ENCODE measurements at regions not wholly inside any gene's neighbourhood (a gene's known extent, or its start where the extent isn't known, plus 50 kb on each side); places are given as distances from the start of the nearest gene placed in this dataset.

DNA sequence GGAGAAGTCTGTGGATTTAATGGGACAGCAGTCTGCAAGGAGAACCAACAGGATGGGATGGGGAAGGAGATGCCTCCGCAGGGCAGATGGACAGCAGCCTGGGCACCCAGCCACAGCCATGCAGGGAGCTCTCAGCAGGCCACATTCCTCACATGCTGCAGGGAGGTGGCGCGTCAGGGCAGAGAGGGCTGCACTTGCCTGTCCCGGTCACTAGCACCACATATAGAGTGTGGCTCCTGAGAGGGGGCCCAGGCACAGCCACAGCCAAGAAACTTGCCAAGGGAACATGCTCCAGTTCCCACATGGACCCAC is 86.8 kb upstream of the ZMIZ1 start:
- no peak for DNase-seq (ENCODE audit: low read depth)

DNA sequence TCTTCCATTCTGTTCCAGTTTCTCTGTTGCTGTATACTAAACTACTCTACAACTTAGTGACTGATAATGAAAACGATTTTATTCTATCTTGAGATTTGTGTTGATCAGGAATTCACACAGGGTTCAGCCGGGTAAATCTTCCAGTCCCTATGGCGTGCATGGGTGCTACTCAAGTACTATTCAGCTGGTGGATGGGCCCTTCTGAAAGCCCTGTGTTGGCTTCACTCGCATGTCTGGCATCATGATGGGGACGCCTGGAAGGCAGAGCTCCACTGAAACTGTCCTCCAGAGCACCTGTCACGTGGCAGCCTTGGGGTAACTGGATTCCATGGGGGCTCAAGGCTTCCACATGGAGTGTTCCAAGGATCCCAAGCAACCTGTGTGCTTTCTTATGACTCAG is 86.0 kb upstream of the ZMIZ1 start:
- no peak for DNase-seq (ENCODE audit: low read depth)

DNA sequence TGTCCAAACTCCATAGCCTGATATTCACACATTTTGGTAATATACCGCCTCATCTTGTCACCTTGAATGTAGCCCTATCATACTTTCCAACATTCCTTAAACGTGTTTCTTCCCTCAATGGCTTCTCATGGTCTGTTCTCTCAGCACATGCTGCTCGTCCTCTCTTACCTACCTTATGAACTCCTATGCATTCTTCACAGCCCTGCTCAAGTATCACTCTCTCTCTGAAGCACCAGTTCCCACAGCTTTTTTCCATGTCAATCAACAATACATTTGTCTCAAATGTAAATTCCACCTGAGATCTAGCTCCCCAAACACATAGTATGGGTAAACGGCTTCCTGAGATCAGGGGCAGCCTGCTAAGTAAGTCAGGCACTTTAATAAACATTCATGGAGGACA is 85.2 kb upstream of the ZMIZ1 start:
- no peak for DNase-seq (ENCODE audit: low read depth)

DNA sequence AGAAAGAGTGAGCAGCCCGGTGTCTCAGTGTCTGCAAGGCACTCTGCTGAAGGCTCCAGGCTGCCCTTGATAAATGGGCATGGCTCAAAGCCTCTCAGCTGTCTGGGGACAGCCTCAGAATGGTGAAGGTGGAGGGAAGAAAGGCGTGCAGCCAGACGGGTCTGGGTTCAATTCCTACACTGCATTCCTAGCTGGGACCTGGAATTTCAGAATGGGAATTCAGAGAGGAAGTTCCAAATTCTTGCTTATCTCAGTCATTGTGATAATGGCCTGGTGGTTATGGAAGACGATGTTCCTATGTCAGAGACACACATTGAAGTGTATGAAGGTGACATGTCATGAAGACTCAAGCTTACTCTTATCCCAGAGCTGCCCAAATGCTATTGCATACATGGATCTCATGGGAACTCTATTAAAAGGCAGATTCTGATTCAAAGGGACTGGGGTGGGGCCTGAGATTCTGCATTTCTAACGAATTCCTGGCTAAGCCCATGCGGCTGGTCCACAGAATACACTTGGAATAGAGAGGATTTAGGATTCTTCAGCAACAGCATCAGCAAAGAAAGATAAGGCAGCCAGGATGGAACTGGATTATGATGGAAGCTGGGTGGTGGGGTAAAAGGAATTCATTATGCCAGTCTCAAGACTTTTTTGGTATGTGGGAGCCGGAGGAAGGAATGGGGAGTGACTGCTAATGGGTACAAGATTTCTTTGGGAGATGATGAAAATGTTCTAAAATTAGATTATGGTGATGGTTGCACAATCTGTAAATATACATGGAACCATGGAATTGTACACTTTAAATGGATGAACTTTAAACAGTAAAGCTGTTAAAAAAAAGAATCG is 82.6 kb upstream of the ZMIZ1 start:
- DNase-seq (ENCODE audit: low read depth), result no peak

DNA sequence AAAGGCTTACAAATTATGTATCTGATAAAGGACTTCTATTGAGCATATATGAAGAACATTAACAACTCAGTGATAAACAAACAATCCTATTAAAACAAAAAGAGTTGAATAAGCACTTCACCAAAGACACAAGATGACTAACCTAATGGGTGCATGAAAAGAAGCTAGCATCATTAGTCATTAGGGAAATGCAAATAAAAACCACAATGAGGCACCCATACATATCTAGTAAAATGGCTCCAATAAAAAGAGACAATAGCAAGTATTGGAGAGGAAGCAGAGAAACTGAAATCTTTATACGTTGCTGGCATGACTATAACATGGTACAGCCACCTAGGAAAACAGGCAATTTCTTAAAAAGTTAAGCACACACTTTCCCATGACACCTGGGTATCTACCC is 77.6 kb upstream of the ZMIZ1 start:
- no peak for DNase-seq (ENCODE audit: low read depth)

DNA sequence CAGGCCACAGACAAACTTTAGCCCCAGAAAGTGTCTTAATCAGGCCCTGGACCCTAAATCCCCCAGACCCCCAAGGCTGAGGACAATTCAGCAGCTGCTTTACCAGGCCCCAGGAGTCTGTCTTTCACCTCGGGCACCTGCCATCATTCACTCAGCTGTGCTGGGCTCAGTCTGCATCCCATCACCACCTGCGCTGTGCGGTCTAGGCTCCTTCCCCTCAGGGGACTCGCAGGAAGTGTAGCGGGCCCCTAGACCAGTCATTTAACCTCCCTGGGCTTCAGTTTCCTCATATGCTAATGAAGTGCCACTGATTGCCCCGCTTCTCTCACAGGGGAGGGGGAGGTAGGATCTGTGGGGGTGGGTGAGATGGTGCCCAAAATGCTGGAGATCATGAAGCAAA is 76.4 kb upstream of the ZMIZ1 start:
- no peak for DNase-seq (ENCODE audit: low read depth)

DNA sequence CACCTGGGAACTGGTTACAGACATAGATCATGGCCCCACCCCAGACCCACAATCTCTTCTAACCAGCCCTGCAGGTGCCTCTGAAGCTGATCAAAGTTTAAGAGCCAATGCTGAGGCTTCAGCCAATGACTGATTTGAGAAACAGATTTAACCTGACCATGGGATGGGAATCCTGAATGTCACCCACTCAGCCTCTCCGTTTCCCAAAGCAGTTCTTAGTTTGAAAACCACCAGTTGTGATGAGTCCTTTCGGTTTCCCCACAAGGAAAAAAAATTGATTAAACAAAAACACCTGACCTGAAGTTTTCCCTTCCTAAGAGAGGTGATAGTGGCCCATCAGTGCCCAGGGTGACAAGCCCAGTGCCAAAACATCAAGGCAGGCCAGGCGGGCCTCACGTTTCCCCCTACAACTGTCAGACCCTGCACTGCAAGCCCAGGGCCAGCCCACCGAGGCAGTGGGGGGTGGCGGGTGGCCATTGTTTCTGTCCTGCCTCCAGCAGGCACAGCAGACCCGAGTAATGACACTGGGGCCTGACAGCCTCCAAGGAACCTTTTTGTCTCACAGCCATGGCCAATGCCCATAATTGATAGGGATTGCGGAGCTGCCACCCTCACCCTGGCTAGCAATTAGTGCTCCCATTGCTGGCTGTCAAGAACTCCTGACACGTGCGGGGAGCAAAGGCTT is 75.4 kb upstream of the ZMIZ1 start:
- no peak for DNase-seq (ENCODE audit: low read depth)

DNA sequence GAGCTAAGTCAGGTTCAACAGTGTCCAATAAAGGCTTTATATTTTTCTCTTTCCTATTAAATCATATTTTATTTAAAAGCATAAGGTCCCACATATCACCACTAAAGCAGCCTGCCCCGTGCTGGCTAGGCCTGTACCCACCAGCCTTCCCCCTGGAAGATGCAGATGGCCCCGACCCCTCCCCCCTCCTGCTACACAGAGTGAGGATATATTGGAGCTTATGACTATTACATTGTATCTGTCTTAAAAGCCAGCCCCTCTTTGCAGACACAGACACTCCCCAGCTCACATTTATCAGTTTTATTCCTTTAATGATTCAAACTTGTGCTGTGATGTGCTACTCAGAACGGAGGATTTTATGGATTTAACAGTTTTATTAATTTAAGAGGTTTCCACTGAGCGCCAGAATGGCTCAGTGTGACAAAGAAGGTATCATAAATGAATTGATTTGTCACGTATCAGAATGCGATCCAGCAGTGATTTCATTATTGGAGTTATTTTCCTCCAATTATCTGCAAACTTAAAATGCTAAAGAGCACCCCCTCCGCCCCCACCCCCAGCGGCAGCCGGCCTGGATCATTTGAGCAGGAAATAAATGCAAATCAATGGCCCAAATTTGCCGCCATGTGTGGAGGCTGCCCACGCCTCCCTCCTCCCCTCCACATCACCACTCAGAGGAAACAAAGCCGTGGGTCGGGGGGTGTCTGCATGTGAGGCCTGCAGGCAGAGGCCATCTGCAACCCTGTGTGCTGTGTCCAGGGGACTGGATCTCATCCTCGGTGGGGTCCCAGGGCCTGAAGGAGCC is 72.6 kb upstream of the ZMIZ1 start:
- DNase-seq (ENCODE audit: low read depth), result no peak

DNA sequence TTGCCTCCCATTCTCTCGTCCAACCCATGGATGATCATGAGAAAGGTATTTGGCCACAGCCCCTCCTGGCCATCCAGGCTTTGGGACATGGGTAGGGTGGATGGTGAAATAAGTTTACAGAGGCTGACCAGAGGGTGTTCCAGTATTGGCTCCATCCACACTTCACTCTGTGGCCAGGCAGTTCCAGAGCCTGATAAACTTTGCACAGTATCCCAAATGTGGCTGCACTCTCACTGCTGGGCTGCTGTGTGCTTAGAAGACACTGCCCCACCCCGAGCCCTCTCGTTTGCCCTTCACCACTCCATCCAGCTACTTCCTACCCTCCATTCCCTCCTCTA is 72.0 kb upstream of the ZMIZ1 start:
- DNase-seq (ENCODE audit: low read depth), result no peak

DNA sequence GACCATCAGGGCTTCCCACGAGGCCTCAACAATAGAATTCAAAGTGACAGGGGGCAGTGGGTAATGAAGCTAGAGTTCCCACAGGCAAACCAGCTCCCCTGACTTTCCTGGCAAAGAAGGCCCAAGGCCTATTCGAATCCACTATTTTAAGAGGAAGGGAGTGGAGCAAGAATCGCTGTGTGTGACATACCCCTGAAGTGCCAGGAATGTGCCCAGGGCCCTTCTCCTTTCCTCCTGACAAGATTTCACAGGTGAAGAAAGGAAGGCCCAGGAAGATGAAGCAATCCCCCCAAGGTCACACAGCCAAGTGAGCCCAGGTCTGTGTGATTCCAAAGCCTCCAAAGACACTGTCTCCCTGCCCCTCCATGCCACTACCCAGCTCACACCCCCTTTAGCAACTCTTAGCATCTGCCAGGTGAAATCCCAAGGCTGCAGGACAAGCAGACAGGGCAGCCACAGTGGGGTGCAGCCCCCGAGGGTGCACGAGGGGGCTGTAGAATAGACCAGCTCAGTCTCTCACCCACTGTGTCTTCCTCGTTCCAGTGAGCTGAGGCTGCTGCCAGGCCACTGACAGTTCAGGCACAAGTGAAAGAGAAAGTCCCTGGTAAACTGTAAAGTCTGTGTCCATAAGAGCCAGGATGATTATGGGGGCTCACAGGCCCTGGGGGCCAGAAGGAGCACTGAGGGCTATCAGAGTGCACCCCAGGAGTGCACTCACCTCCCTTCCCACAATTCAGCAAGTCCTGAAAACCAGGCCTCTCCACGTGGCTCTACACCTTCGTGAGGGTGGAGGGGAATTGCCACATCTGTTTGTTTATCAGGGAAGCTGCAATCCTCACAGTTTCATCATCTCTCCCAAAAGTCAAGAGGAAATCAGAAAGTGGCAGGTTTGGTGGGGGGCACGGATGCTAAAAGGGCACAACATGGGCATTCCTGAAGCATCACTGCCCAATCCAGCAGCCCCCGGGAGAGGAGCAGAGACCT is 70.8 kb upstream of the ZMIZ1 start:
- DNase-seq (ENCODE audit: low read depth), result no peak

DNA sequence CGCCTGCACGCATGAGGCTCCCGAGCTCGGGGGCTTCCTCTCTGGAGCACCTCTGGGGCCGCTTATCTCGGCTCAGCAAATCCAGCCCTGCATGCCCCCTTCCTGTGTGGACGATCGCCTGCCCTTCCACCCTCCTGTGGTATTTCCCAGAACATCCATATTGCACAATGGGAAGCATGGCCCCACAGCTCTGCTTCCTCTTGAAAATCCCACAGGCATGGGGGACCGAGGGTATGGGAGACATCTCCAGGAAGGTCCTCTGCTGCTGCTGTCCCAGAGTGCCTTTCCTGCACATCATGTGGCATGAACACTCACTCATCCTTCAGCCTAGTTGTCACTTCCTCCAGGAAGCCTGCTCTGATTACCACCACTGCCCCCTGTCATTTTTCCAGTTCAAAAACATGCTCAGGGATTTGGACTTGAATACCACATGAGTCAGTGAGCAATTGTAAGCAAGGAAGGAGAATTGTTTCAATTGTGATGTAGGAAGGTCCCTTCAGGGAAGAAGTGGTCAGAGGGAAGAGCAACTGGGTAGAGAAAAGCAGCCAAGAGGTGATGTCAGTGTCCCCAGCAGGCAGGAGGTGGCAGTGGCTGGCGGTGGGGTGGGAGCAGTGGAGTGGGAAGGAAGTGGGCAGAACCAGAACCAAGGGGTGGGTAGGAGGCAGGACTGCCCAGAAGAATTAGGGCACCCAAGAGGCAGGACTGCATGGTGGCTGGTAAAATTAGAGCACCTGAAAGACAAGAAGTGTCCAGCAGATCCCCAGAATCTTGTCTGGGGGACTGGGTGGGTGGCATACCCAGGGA is 67.5 kb upstream of the ZMIZ1 start:
- no peak for DNase-seq (ENCODE audit: low read depth)

DNA sequence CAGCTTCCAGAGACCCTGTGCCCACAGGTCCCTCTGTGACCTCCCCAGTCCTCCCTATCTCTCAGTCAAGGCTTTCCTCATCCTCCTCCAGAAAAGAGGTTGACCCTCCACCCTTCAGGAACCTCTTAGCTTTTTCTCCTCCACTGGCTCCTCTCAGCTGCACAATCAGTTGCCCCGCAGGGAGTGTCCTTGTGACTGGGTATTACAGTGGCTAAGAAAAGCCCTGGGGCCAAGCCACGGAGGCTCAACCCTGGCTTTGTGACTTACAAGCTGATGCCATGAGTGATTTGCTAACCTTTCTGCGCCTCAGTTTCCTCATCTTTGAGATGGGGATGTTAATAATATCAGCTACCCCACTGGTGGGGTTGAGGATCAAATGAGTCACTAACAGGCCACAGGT is 66.4 kb upstream of the ZMIZ1 start:
- no peak for DNase-seq (ENCODE audit: low read depth)

DNA sequence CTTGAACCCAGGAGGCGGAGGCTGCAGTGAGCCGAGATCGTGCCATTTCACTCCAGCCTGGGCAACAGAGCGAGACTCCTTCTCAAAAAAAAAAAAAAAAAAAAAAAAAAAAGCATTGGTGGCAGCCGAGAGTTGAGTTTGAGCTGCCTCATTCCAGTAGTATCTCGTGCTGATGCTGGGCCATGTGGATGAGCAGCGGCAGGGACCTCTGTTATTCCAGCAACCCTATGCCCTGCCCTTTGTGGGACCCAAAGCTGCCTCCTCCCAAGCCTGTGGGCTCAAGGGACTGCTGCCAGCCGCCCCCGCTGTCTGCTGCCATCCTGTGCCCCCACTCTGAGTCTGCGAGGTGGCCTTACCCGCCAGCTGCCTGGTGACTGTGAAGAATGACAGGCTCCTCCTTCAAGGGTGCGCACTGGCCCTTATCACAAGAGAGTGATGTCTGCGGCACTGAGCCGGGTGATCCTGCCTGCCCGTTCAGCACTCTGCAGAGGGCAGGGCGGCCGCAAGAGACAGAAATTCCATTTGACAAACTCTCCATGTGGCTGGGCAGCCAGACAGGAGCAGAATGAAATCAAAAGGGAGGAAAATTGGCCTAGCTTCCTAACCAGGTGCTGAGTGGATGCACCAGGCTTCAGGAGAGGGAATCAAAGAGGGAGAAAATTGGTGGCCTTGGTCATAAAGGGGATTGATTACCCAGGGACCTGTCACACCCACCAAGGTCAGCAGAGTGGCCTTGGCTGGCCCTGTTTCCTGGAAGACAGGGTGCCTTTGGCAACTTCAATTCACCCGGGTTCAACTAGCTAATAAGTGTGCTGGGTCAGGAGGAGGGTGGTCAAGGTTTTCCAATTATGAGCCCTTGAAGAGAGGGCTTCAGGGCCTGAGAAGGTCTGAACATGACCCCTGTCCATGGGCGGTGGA is 65.3 kb upstream of the ZMIZ1 start:
- no peak for DNase-seq (ENCODE audit: low read depth)

DNA sequence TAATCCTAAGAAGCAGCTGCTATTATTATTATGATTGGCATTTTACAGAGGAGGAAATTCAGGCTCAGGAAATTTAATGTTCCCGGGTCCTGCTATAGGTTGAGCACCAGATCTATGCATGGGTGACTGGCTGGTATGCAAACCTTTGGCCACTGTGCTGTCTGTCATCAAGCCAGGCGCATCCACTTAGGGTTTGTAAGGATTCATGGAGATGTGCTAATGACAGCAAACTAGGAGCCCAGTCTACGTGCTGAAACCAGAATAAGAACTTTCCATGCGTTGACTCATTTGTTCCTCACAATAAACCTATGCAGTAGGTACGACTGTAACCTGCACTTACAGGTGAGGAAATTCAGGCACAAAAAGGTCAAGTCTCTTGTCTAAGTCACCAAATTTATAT is 64.5 kb upstream of the ZMIZ1 start:
- DNase-seq (ENCODE audit: low read depth), result no peak

DNA sequence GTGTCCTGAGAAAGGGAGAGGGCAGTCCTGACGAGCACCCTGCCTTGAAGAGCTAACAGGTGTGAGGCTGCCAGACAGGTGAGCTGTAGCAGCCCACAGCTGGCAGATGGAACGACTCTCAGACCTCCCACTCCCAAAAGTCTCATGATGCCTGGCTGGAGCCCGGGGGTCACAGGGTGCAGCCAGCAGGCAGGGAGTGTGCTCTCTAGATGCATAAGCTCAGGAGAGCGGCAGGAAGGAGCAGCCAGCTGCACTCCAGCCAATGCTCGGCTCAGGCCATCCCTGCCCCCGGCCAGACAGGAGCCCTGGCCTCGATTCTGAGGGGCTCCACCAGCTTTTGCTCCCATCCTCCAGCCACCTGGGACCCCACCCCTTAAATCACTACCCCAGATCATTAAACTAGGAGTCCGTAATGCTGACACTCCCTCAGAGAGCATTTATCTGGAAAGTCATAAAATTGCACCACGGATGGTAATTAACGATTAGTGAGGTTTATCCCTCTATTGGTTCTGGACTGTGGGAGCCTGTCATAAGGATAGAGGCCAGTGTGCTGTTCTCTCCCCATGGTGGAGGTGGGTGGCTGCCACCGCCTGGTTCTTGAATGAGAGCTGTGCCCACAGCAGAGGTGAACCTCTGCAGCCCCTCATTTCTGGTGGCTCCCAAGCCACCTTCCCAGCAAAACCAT is 63.5 kb upstream of the ZMIZ1 start:
- no peak for DNase-seq (ENCODE audit: low read depth)

DNA sequence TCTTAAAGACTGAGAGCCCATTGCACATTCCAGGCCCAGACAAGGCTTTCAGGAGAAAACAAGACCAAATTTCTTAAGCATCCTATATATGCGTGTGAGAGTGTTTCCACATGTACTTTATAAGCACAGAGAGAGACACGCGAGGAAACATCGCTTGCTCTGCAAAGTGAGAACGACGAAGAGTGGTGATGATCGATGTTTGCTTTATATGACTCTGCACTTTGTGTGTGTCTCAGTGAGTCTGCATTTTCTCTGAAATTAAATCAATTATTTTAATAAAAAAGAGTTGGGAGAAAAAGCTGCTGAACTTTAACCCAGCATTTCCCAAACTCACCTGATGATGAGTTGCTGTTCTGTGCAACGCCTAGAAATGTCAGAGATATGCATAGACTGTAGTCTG is 61.7 kb upstream of the ZMIZ1 start:
- no peak for DNase-seq (ENCODE audit: low read depth)

DNA sequence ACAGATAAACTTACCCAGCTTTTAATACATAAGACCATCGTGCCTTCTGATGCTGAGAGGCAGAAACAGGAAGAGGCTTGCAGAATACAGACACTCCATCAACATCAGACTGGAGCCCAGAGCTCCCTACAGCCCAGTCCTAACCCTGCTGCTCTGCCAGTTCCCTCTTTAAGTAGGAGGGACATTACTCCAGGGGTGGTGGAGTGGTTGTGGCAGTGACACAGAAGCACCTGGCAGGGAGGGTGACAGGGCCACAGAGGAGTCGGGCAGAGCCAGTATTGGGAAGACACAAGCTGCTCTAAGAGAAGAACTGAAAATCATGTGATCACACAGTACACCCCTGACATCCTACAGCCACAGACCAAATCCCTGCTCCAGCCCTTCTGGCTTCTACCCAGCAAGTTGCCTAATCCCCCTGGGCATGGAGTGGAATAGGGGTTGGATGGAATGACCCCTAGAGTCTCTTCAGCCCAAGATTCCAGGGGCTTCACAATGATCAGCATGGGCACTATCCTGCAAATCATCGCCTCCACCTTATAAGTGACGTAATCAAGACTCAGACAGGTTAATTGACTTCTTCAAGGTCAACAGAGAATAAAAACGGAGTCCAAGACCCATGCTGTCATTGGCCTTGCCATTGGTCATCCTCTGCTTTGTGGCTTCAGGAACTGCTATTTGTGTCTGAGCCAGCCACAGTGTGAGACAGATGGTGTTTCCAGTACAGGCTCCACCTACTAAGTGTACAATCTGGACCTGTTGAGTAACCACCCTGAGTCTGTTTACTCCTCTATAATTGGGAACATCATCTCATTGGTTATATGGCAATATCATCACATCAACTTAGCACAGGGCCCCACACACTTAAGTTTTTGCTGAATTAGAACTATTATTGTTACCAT is 61.1 kb upstream of the ZMIZ1 start:
- DNase-seq (ENCODE audit: low read depth), result no peak

DNA sequence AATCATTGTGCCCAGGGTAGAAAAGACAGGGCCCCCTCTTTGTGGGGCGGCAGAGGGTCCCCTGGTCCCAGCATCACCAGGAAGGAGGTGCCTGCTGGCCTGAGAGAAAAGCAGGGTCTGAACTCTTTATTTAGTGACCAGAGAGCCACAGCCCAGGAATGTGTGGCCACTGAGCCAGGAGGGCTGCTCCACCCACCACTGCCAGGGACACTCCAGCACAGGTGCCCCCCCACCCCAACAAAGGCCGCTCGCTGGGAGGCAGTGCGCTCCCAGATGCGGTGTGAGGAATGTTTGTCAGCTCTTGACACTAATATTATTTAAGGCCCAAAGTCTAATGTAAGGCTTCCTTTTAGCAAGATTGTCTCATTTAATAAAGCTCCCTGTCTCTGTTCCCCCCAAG is 59.6 kb upstream of the ZMIZ1 start:
- no peak for DNase-seq (ENCODE audit: low read depth)

All from activated T-cell treated with anti-CD3 and anti-CD28 coated beads for 48 hours (primary cell).